GM19043 (cell line): ENCODE measurements at regions not wholly inside any gene's neighbourhood (a gene's known extent, or its start where the extent isn't known, plus 50 kb on each side); places are given as distances from the start of the nearest gene placed in this dataset.

ENCODE experiments used
- ATAC-seq: cut with Tn5 transposase; IDR thresholded peaks from one replicate; pipeline ENCODE4 v1.9.1; 2021; ENCODE audit warnings: low read depth; ENCODE audit not compliant: unreplicated experiment

GRCh38 chr11:97964332-97965004 is 1056.3 kb upstream of the CNTN5 start:
- ATAC-seq: no peak

GRCh38 chr11:97965849-97966646 is 1054.7 kb upstream of the CNTN5 start:
- ATAC-seq: no peak

- no peak for ATAC-seq
Observed at GRCh38 chr11:97966901-97967300, 1053.8 kb upstream of the CNTN5 start.

GRCh38 chr11:97968071-97968470 is 1052.7 kb upstream of the CNTN5 start:
- ATAC-seq: no peak

GRCh38 chr11:97972731-97973130 is 1048.0 kb upstream of the CNTN5 start:
- ATAC-seq: no peak

GRCh38 chr11:97973352-97973857 is 1047.3 kb upstream of the CNTN5 start:
- no peak for ATAC-seq

- ATAC-seq: no peak
Observed at GRCh38 chr11:97974798-97975498, 1045.8 kb upstream of the CNTN5 start.

- ATAC-seq: no peak
Observed at GRCh38 chr11:97977726-97978125, 1043.0 kb upstream of the CNTN5 start.

GRCh38 chr11:97979741-97980140 is 1041.0 kb upstream of the CNTN5 start:
- ATAC-seq: no peak

GRCh38 chr11:97982512-97982911 is 1038.2 kb upstream of the CNTN5 start:
- no peak for ATAC-seq

- ATAC-seq: no peak
Observed at GRCh38 chr11:97989121-97989520, 1031.6 kb upstream of the CNTN5 start.

- ATAC-seq: no peak
Observed at GRCh38 chr11:97990162-97990920, 1030.4 kb upstream of the CNTN5 start.

- no peak for ATAC-seq
Observed at GRCh38 chr11:97993562-97993961, 1027.2 kb upstream of the CNTN5 start.

GRCh38 chr11:97995874-97996273 is 1024.9 kb upstream of the CNTN5 start:
- no peak for ATAC-seq

GRCh38 chr11:97996762-97997161 is 1024.0 kb upstream of the CNTN5 start:
- ATAC-seq: no peak

GRCh38 chr11:98003606-98004371 is 1017.0 kb upstream of the CNTN5 start:
- ATAC-seq: no peak

GRCh38 chr11:98007072-98007471 is 1013.7 kb upstream of the CNTN5 start:
- ATAC-seq: no peak

- ATAC-seq: no peak
Observed at GRCh38 chr11:98027652-98028051, 993.1 kb upstream of the CNTN5 start.

GRCh38 chr11:98029832-98030231 is 990.9 kb upstream of the CNTN5 start:
- ATAC-seq: no peak

GRCh38 chr11:98036810-98037209 is 983.9 kb upstream of the CNTN5 start:
- no peak for ATAC-seq
